Ishikawa (cell line): ENCODE measurements at regions not wholly inside any gene's neighbourhood (a gene's known extent, or its start where the extent isn't known, plus 50 kb on each side); places are given as distances from the start of the nearest gene placed in this dataset.

ENCODE experiments used
- CEBPB ChIP-seq: IDR thresholded peaks from 2 replicates; pipeline ENCODE4 v1.6.1; 2012
- CREB1 ChIP-seq: IDR thresholded peaks from 2 replicates; pipeline ENCODE4 v1.6.1; 2012; ENCODE audit warnings: low read depth
- EGR1 ChIP-seq: IDR thresholded peaks from 2 replicates; pipeline ENCODE4 v1.6.1; 2012
- EP300 ChIP-seq: IDR thresholded peaks from 2 replicates; pipeline ENCODE4 v1.6.1; 2012; ENCODE audit warnings: borderline replicate concordance
- FOXM1 ChIP-seq: IDR thresholded peaks from 2 replicates; pipeline ENCODE4 v1.6.1; 2012; ENCODE audit warnings: low read depth, borderline replicate concordance
- MAX ChIP-seq: IDR thresholded peaks from 2 replicates; pipeline ENCODE4 v1.6.1; 2012
- NFIC ChIP-seq: IDR thresholded peaks from 2 replicates; pipeline ENCODE4 v1.6.1; 2012
- RAD21 ChIP-seq: IDR thresholded peaks from 2 replicates; pipeline ENCODE4 v1.6.1; 2012; ENCODE audit warnings: low read depth
- REST ChIP-seq: IDR thresholded peaks from 2 replicates; pipeline ENCODE4 v1.6.1; 2012; ENCODE audit warnings: low read depth, mild to moderate bottlenecking
- TAF1 ChIP-seq: IDR thresholded peaks from 2 replicates; pipeline ENCODE4 v1.6.1; 2012; ENCODE audit warnings: low read depth, mild to moderate bottlenecking
- TCF12 ChIP-seq: IDR thresholded peaks from 2 replicates; pipeline ENCODE4 v1.6.1; 2012; ENCODE audit warnings: low read depth
- TEAD4 ChIP-seq: IDR thresholded peaks from 2 replicates; pipeline ENCODE4 v1.6.1; 2012
- YY1 ChIP-seq: IDR thresholded peaks from 2 replicates; pipeline ENCODE4 v1.6.1; 2012; ENCODE audit warnings: low read depth
- ZBTB7A ChIP-seq: IDR thresholded peaks from 2 replicates; pipeline ENCODE4 v1.6.1; 2012; ENCODE audit warnings: low read depth
- TF ChIP-seq, protein P1 (sequence below): IDR thresholded peaks from 2 replicates; pipeline ENCODE4 v1.6.1; 2012

DNA sequence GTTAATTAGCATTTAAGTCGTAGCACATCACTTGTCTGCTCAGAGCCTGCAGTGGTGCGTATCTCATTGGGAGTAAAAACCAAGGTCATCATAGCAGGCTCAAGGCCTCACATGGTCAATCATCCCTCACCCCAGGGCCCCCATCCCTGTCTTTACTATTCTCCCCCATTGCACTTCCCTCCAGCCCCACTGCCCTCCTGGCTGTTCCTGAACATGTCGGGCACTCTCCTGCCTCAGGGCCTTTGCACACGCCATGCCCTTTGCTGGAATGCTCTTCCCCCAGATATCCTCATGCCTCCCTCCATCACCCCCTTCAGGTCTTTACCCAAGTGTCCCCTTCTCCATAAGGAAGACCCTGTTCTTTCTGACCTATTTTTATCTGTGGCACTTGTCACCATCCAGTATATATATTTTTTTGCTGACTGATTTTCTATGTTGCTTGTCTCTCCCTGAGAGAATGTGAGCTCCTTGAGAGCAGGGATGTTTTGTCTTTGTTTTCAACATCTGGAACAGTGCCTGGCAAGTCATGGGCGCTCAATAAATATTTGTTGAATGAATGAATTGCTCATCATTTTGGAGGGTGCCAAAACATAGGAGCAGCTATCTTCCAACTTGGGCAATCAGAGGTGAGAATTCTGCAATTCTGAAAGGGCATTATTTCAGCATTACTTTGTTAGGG lies 74.1 kb upstream of the POU3F1 start:
- TF ChIP-seq FOXM1 (no peak), CEBPB (no peak), NFIC (no peak), EGR1 (no peak), EP300 (no peak), YY1 (no peak), MAX (no peak), CREB1 (no peak), REST (no peak), TCF12 (no peak), ZBTB7A (no peak)
- TF ChIP-seq, protein P1, sequence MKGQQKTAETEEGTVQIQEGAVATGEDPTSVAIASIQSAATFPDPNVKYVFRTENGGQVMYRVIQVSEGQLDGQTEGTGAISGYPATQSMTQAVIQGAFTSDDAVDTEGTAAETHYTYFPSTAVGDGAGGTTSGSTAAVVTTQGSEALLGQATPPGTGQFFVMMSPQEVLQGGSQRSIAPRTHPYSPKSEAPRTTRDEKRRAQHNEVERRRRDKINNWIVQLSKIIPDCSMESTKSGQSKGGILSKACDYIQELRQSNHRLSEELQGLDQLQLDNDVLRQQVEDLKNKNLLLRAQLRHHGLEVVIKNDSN = no peak

DNA sequence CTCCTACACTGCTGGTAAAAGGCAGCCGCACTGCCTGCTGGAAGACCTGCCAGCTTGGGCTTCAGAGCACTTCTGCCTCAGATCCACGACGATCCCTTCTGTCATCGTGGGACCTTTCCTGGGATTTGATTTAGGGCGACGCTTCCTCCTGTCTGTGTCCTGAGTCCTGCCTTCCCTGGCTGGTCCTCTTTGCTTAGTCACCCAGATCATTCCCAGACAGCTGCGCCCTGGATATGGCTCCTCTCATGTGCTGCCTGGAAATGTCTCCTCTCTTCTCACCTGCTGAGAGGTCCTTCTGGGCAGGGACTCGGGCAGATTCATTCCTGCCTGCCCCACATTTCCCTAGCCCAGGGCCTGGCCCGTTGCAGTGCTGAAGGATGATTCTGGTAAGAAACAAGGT lies 72.4 kb upstream of the POU3F1 start:
- TF ChIP-seq YY1 (no peak), NFIC (no peak), CEBPB (no peak), TEAD4 (no peak), RAD21 (no peak), ZBTB7A (no peak), REST (no peak), EGR1 (no peak), FOXM1 (no peak), CREB1 (no peak), MAX (no peak), EP300 (no peak), TCF12 (no peak)
- TF ChIP-seq, protein P1 = no peak

DNA sequence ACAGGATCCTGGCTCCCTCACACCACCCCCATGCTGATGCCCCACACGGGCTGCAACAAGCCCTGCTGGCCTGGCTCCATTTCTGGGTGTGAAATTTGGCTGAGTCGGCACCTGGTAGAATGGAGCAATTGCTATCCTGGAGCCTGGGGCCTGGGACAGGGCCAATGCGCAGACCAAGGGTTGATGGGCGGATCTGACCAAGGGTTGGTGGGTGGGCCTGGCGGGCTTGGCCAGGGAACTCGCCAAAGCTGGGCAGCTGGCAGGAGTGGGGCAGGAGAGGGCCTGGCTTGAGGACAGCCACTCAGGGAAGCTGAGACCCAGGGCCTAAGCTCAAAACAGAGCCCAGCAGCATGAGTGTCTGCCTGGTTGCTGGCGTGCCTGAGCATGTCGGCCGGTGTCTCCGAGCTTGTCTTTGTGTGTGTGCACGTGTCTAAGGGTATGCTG lies 70.9 kb upstream of the POU3F1 start:
- TF ChIP-seq NFIC = no peak
- no peak for TF ChIP-seq TAF1
- no peak for TF ChIP-seq FOXM1
- no peak for TF ChIP-seq CREB1
- TF ChIP-seq RAD21 = no peak
- no peak for TF ChIP-seq MAX
- TF ChIP-seq EGR1 = no peak
- TF ChIP-seq TEAD4 = no peak
- TF ChIP-seq, protein P1 = no peak
- no peak for TF ChIP-seq ZBTB7A
- no peak for TF ChIP-seq YY1

DNA sequence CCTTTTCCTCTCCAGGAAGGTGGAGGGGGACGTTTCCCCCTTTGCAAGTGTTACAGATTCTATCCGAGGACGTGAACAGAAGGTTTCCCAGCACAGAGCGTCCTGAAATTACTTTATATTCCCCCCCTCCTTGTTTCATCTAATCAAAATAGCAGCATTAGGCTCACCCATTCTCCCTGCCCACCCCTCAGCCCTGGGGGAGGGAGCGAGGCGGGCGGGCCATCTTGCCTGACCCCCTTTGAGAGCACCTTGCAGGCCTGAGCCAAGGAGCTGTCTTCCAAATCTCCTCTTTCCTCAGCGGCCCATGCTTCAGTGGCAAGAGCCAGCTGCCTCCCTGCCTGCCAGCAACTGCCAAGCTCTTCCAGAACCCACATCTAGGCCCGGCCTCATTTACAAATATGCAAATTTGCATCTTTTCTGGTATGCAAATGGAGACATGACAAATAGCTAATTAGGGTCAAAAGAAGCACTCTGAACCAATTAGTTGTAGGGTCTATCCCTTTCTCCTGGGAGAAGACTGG lies 69.1 kb upstream of the POU3F1 start:
- TF ChIP-seq CEBPB (no peak), CREB1 (no peak), TEAD4 (no peak), MAX (no peak), REST (no peak), YY1 (no peak), EGR1 (no peak), NFIC (no peak), FOXM1 (no peak), ZBTB7A (no peak)
